ENCODE measurements at regions not wholly inside any gene's neighbourhood (a gene's known extent, or its start where the extent isn't known, plus 50 kb on each side); places are given as distances from the start of the nearest gene placed in this dataset.

- DNase-seq = no peak
Observed at GRCh38 chr10:129390726-129391125, 76.3 kb upstream of the MGMT start.

GRCh38 chr10:129391464-129391863 is 75.6 kb upstream of the MGMT start:
- no peak for TF ChIP-seq CTCF (IDR thresholded peaks at IDR 0.05; ENCODE audit: partially characterized antibody, unreplicated experiment)
- DNase-seq = no peak
- Mint-ChIP-seq H3K4me3 (ENCODE audit: unreplicated experiment) (no peak overlapping the region), H3K4me1 (ENCODE audit: low read depth, unreplicated experiment) (no peaks in the 10 kb centered on the region), H3K9me3 (ENCODE audit: unreplicated experiment) (peaks cover 1% of the 10 kb centered on the region), H3K27ac (ENCODE audit: unreplicated experiment) (no peak overlapping the region), H3K36me3 (ENCODE audit: unreplicated experiment) (no peaks in the 10 kb centered on the region), H3K27me3 (ENCODE audit: unreplicated experiment) (no peaks in the 10 kb centered on the region)

More at GRCh38 chr10:129390726-129391125, 76.3 kb upstream of the MGMT start:
- Mint-ChIP-seq H3K9me3 (ENCODE audit: unreplicated experiment) (peaks cover 1% of the 10 kb centered on the region), H3K36me3 (ENCODE audit: unreplicated experiment) (no peaks in the 10 kb centered on the region), H3K4me1 (ENCODE audit: low read depth, unreplicated experiment) (no peaks in the 10 kb centered on the region), H3K27me3 (ENCODE audit: unreplicated experiment) (no peaks in the 10 kb centered on the region), H3K4me3 (ENCODE audit: unreplicated experiment) (no peak overlapping the region), H3K27ac (ENCODE audit: unreplicated experiment) (no peak overlapping the region)
- no peak for TF ChIP-seq CTCF (IDR thresholded peaks at IDR 0.05; ENCODE audit: partially characterized antibody, unreplicated experiment)

GRCh38 chr10:129392855-129393254 is 74.2 kb upstream of the MGMT start:
- H3K4me3 Mint-ChIP-seq (ENCODE audit: unreplicated experiment) = no peak overlapping the region
- no peaks in the 10 kb centered on the region for H3K36me3 Mint-ChIP-seq (ENCODE audit: unreplicated experiment)
- TF ChIP-seq CTCF (IDR thresholded peaks at IDR 0.05; ENCODE audit: partially characterized antibody, unreplicated experiment) = no peak
- H3K4me1 Mint-ChIP-seq (ENCODE audit: low read depth, unreplicated experiment) = no peaks in the 10 kb centered on the region
- DNase-seq = no peak
- H3K27ac Mint-ChIP-seq (ENCODE audit: unreplicated experiment) = no peak overlapping the region
- H3K27me3 Mint-ChIP-seq (ENCODE audit: unreplicated experiment) = no peaks in the 10 kb centered on the region
- peaks cover 1% of the 10 kb centered on the region for H3K9me3 Mint-ChIP-seq (ENCODE audit: unreplicated experiment)

- TF ChIP-seq CTCF (IDR thresholded peaks at IDR 0.05; ENCODE audit: partially characterized antibody, unreplicated experiment) = no peak
- Mint-ChIP-seq H3K4me3 (ENCODE audit: unreplicated experiment) (no peak overlapping the region), H3K27me3 (ENCODE audit: unreplicated experiment) (no peaks in the 10 kb centered on the region), H3K9me3 (ENCODE audit: unreplicated experiment) (no peaks in the 10 kb centered on the region), H3K4me1 (ENCODE audit: low read depth, unreplicated experiment) (no peaks in the 10 kb centered on the region), H3K27ac (ENCODE audit: unreplicated experiment) (no peak overlapping the region), H3K36me3 (ENCODE audit: unreplicated experiment) (no peaks in the 10 kb centered on the region)
- no peak for DNase-seq
Observed at GRCh38 chr10:129393812-129394211, 73.2 kb upstream of the MGMT start.

GRCh38 chr10:129394518-129395328 is 72.3 kb upstream of the MGMT start:
- no peak for TF ChIP-seq CTCF (IDR thresholded peaks at IDR 0.05; ENCODE audit: partially characterized antibody, unreplicated experiment)
- no peak for DNase-seq
- H3K36me3 Mint-ChIP-seq (ENCODE audit: unreplicated experiment) = no peaks in the 10 kb centered on the region
- H3K27me3 Mint-ChIP-seq (ENCODE audit: unreplicated experiment) = no peaks in the 10 kb centered on the region
- H3K9me3 Mint-ChIP-seq (ENCODE audit: unreplicated experiment) = no peaks in the 10 kb centered on the region
- no peak overlapping the region for H3K4me3 Mint-ChIP-seq (ENCODE audit: unreplicated experiment)
- no peak overlapping the region for H3K27ac Mint-ChIP-seq (ENCODE audit: unreplicated experiment)
- H3K4me1 Mint-ChIP-seq (ENCODE audit: low read depth, unreplicated experiment) = no peaks in the 10 kb centered on the region
